Stomach (tissue), 8 donors: ENCODE measurements at regions not wholly inside any gene's neighbourhood (a gene's known extent, or its start where the extent isn't known, plus 50 kb on each side); places are given as distances from the start of the nearest gene placed in this dataset.
"Not testable (repeated sequence)": the region's sequence is repeated elsewhere in the genome, so short reads cannot be mapped to it uniquely, and the experiment has no call there.

Source experiments
- DNase-seq, 2 donors: peaks; one replicate each; pipeline versions ENCODE4 v3.0.0 to v3.0.0-alpha.2; 2013 to 2019
- H3K27ac ChIP-seq, 5 donors: fragments of 200-600 bp in 4 of 5; sonication (generic) in 4 of 5; one replicate each; pipeline ENCODE4 v1.5.1; 2013 to 2019; ENCODE audit warnings: mild to moderate bottlenecking in 1 of 5, moderate library complexity in 1 of 5
- H3K27me3 ChIP-seq, 3 donors: fragments of 200-600 bp; sonication (generic); one replicate each; pipeline ENCODE4 v1.5.1; 2017 to 2019; ENCODE audit warnings: mixed run types in 1 of 3
- H3K36me3 ChIP-seq, 4 donors: fragments of 200-600 bp; sonication (generic); 1 replicate in 3 of 4; 2 replicates in 1 of 4; pipeline ENCODE4 v1.5.1; 2016 to 2019
- H3K4me1 ChIP-seq, 4 donors: fragments of 200-600 bp; sonication (generic); one replicate each; pipeline ENCODE4 v1.5.1; 2016 to 2019
- H3K4me3 ChIP-seq, 4 donors: fragments of 200-600 bp; sonication (generic) in 3 of 4; one replicate each; pipeline ENCODE4 v1.5.1; 2016 to 2019; ENCODE audit warnings: mild to moderate bottlenecking in 1 of 4
- H3K9me3 ChIP-seq, 4 donors: fragments of 200-600 bp; sonication (generic); one replicate each; pipeline ENCODE4 v1.5.1; 2016 to 2019
- CTCF ChIP-seq, 7 experiments: fragments of 450-650 bp in 4 of 7; fragments of 200-600 bp in 3 of 7; sonication (generic) in 3 of 7; IDR thresholded peaks; one replicate each; pipeline ENCODE4 v1.5.1; 2016 to 2019; ENCODE audit warnings: antibody characterized with exemption in 7 of 7, control low read depth in 2 of 7, mild to moderate bottlenecking in 1 of 7
- EP300 ChIP-seq: sonication (generic); formaldehyde crosslinking; IDR thresholded peaks from one replicate; pipeline ENCODE4 v1.6.1; 2017; ENCODE audit warnings: antibody characterized with exemption
- POLR2A ChIP-seq, 4 donors: fragments of 450-650 bp; IDR thresholded peaks; one replicate each; pipeline ENCODE4 v1.6.1; 2016; ENCODE audit warnings: antibody characterized with exemption in 4 of 4, control low read depth in 2 of 4, mild to moderate bottlenecking in 1 of 4, moderate library complexity in 1 of 4
- POLR2AphosphoS5 ChIP-seq, 3 donors: sonication (generic); formaldehyde crosslinking; IDR thresholded peaks; one replicate each; pipeline ENCODE4 v1.6.1; 2016; ENCODE audit warnings: antibody characterized with exemption in 3 of 3
- WGBS, 5 donors: extraction: QIAGEN DNeasy Blood & Tissue Kit in 3 of 5; methylation state at CpG; one replicate each; pipeline versions ENCODE4 v1.1.5 to v1.1.7; 2013 to 2018; 5-methylcytosine and 5-hydroxymethylcytosine counted together
- intact Hi-C: fragments of 100-400 bp; cut with DNase I; formaldehyde crosslinking; loops from one replicate; pipeline ENCODE4 v1.15.1; 2023; ENCODE audit warnings: low total_unique reads
- small RNA-seq, 4 donors: library from RNA; depleted of rRNA; stranded (forward); fragments of <200 nt; gene quantifications; one replicate each; pipeline ENCODE3, GENCODE V24; 2016
- donor health status: healthy with polysubstance abuse.
- donor health status: Bipolar disorder and iron deficiency.
- donor health status: healthy.

GRCh38 chr20:30419466-30419865, 838.0 kb upstream of the DEFB115 start:
- Histone ChIP-seq H3K4me1 (no peaks in the 10 kb centered on the region), H3K9me3 (peaks cover 0 to 14% (median 6%) of the 10 kb centered on the region in 4 donors), H3K27ac (no peak overlapping the region), H3K27me3 (no peaks in the 10 kb centered on the region), H3K36me3 (peaks cover 0 to 21% (median 8%) of the 10 kb centered on the region in 4 donors), H3K4me3 (no peak overlapping the region)
- intact Hi-C loops: no loop called here
- no peak for DNase-seq
- TF ChIP-seq POLR2AphosphoS5 (IDR thresholded peaks at IDR 0.05) (no peak), POLR2A (IDR thresholded peaks at IDR 0.05) (no peak), CTCF (IDR thresholded peaks at IDR 0.05) (no peak), EP300 (no peak)
- 52 to 70% (median 62%) methylated on average over 2 of the region's 2 CpGs for WGBS, 5 donors

- peaks cover 0 to 21% (median 8%) of the 10 kb centered on the region in 4 donors for H3K36me3 ChIP-seq
- DNase-seq: not testable (repeated sequence)
Measured at GRCh38 chr20:30419871-30420420, 837.5 kb upstream of the DEFB115 start.

More at GRCh38 chr20:30419871-30420420, 837.5 kb upstream of the DEFB115 start:
- peaks cover 0 to 14% (median 6%) of the 10 kb centered on the region in 4 donors for H3K9me3 ChIP-seq
- H3K4me3 ChIP-seq, intact Hi-C loops, H3K27ac ChIP-seq, H3K4me1 ChIP-seq, H3K27me3 ChIP-seq: not testable (repeated sequence)
- WGBS, 5 donors: 63 to 72% (median 68%) methylated on average over 7 of the region's 7 CpGs

Small RNA genes in the stretch of these regions (small RNA-seq; reads per million reads assigned to genes)
- gene CFTRP3 (0 reads per million in 4 donors), gene MLLT10P1 (0 reads per million in 4 donors), gene RF00019 (0 reads per million in 4 donors)
